ENCODE measurements at regions not wholly inside any gene's neighbourhood (a gene's known extent, or its start where the extent isn't known, plus 50 kb on each side); places are given as distances from the start of the nearest gene placed in this dataset.

DNA sequence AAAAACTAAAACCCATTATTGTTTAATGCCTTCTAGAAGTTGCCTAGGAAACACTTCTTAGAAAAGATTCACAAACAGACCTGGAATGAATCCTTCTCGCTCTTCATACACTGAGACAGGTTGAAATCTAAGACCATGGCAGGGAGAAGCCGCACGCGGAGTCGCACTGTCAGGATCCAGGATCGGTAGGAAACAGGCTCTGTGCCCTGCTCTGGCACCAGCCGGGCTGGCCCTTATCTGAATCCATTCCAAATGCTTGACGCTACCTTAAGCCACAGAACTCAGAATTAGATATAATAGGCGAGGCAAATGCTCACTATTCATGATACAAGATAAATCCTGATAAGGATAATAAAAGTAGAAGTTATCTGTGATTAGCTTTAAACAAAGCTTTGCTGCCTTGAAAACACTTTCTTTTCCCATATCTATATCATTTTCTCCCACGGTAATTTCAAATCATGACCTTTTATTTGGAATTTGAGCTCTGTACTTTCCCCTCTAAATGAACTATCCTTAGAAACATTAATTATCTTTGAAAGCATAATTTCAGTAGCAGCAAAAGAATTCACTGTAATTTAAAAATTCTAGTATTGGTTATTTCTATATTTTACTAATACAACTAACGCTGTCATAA lies 385.6 kb downstream of the IRS2 start:
- Histone ChIP-seq H3K18ac (ENCODE audit: insufficient read length, low read depth, low read length) (no peak overlapping the region), H3K23me2 (ENCODE audit: insufficient read length, low read depth, low read length, poor library complexity, severe bottlenecking) (no peaks in the 10 kb centered on the region), H2BK12ac (ENCODE audit: insufficient read length, low read depth, low read length) (no peak overlapping the region), H3K23ac (ENCODE audit: insufficient read length, low read depth, low read length) (no peak overlapping the region), H3K27ac (ENCODE audit: insufficient read length, low read depth, low read length) (no peak overlapping the region), H3K4me1 (ENCODE audit: insufficient read depth, low read length) (no peaks in the 10 kb centered on the region), H2BK15ac (ENCODE audit: low read depth, low read length) (no peak overlapping the region), H3T11ph (ENCODE audit: low read length) (no peak overlapping the region), H3K4me2 (ENCODE audit: insufficient read depth, insufficient read length, low read length) (no peak overlapping the region), H2BK120ac (ENCODE audit: low read depth, low read length, poor library complexity, severe bottlenecking) (no peak overlapping the region), H3K27me3 (ENCODE audit: insufficient read depth, low read length) (no peaks in the 10 kb centered on the region), H4K5ac (ENCODE audit: insufficient read length, low read depth, low read length) (no peak overlapping the region), H4K8ac (replicated peaks; ENCODE audit: insufficient read length, low read depth, low read length) (no peak overlapping the region), H3K14ac (ENCODE audit: insufficient read depth, low read length) (no peak overlapping the region), H3K9me3 (ENCODE audit: control insufficient read depth, low read depth, low read length) (no peaks in the 10 kb centered on the region), H3K79me2 (ENCODE audit: insufficient read depth, low read length) (no peaks in the 10 kb centered on the region), H3K79me1 (ENCODE audit: insufficient read depth, low read depth, low read length, poor library complexity, severe bottlenecking) (no peaks in the 10 kb centered on the region), H3K56ac (ENCODE audit: insufficient read length, low read depth, low read length) (no peak overlapping the region), H2AK5ac (ENCODE audit: insufficient read length, low read length) (no peak overlapping the region), H3K4ac (ENCODE audit: low read depth, low read length) (no peak overlapping the region), H3K9ac (ENCODE audit: extremely low read depth, insufficient read length, low read length) (no peak overlapping the region), H2AFZ (ENCODE audit: low read length) (no peak overlapping the region), H4K20me1 (ENCODE audit: control insufficient read depth, insufficient read depth, insufficient read length) (no peaks in the 10 kb centered on the region), H2BK20ac (ENCODE audit: low read depth, low read length, poor library complexity, severe bottlenecking) (no peak overlapping the region), H4K91ac (ENCODE audit: insufficient read length, low read depth, low read length) (no peak overlapping the region), H2BK5ac (ENCODE audit: insufficient read length, low read length) (no peak overlapping the region)
- H3K27me3 Mint-ChIP-seq (ENCODE audit: low read depth) = no peaks in the 10 kb centered on the region
- WGBS (ENCODE audit: extremely low coverage, insufficient read length, low lambda C conversion rate) = no CpG with 5 or more reads among the region's 11 CpGs
- TF ChIP-seq, protein P1, sequence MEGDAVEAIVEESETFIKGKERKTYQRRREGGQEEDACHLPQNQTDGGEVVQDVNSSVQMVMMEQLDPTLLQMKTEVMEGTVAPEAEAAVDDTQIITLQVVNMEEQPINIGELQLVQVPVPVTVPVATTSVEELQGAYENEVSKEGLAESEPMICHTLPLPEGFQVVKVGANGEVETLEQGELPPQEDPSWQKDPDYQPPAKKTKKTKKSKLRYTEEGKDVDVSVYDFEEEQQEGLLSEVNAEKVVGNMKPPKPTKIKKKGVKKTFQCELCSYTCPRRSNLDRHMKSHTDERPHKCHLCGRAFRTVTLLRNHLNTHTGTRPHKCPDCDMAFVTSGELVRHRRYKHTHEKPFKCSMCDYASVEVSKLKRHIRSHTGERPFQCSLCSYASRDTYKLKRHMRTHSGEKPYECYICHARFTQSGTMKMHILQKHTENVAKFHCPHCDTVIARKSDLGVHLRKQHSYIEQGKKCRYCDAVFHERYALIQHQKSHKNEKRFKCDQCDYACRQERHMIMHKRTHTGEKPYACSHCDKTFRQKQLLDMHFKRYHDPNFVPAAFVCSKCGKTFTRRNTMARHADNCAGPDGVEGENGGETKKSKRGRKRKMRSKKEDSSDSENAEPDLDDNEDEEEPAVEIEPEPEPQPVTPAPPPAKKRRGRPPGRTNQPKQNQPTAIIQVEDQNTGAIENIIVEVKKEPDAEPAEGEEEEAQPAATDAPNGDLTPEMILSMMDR (conservative IDR thresholded peaks at IDR 0.05) = no peak
- H3K36me3 Mint-ChIP-seq (ENCODE audit: insufficient read depth in 1 of 3, low read depth in 3 of 3) = peaks cover 3 to 7% (median 5%) of the 10 kb centered on the region in 3 experiments; a peak in 4 of 7 replicates
- H3K27ac Mint-ChIP-seq = no peak overlapping the region
- no peak overlapping the region for H3K4me3 Mint-ChIP-seq
- peaks cover 9 to 14% of the 10 kb centered on the region in 2 experiments for H3K9me3 Mint-ChIP-seq
- no peak for DNase-seq
- peaks cover 11 to 12% of the 10 kb centered on the region in 2 experiments for H3K4me1 Mint-ChIP-seq

All from H9 (cell line).